GM12873 (cell line): ENCODE measurements at regions not wholly inside any gene's neighbourhood (a gene's known extent, or its start where the extent isn't known, plus 50 kb on each side); places are given as distances from the start of the nearest gene placed in this dataset.

Source experiments
- CTCF ChIP-seq: IDR thresholded peaks from 2 replicates; pipeline ENCODE4 v1.5.1; 2012; ENCODE audit warnings: low read depth, mild to moderate bottlenecking, moderate library complexity, low read length, control low read depth; ENCODE audit not compliant: insufficient read depth; ENCODE audit errors: missing control alignments

GRCh38 chr13:105527127-105527526 lies 1008.3 kb downstream of the EFNB2 start:
- TF ChIP-seq CTCF: no peak

GRCh38 chr13:105519771-105520170 lies 1015.7 kb downstream of the EFNB2 start:
- TF ChIP-seq CTCF: no peak

GRCh38 chr13:105518086-105518485 lies 1017.4 kb downstream of the EFNB2 start:
- TF ChIP-seq CTCF: no peak

GRCh38 chr13:105514401-105514800 lies 1021.1 kb downstream of the EFNB2 start:
- no peak for TF ChIP-seq CTCF

GRCh38 chr13:105513448-105513847 lies 1022.0 kb downstream of the EFNB2 start:
- TF ChIP-seq CTCF: no peak

- no peak for TF ChIP-seq CTCF
Measured at GRCh38 chr13:105509981-105510762, 1025.3 kb downstream of the EFNB2 start.

GRCh38 chr13:105506463-105506862 lies 1029.0 kb downstream of the EFNB2 start:
- no peak for TF ChIP-seq CTCF

GRCh38 chr13:105502193-105502592 lies 1033.3 kb downstream of the EFNB2 start:
- no peak for TF ChIP-seq CTCF
